ENCODE measurements at regions not wholly inside any gene's neighbourhood (a gene's known extent, or its start where the extent isn't known, plus 50 kb on each side); places are given as distances from the start of the nearest gene placed in this dataset.

- TF ChIP-seq POLR2A (IDR thresholded peaks at IDR 0.05) = no peak
- TF ChIP-seq CTCF (IDR thresholded peaks at IDR 0.05) = no peak
These were observed 59.7 kb downstream of the CXCL12 start for GRCh38 chr10:44325157-44325556.
